Smooth muscle cell of the brain vasculature (primary cell): ENCODE measurements at regions not wholly inside any gene's neighbourhood (a gene's known extent, or its start where the extent isn't known, plus 50 kb on each side); places are given as distances from the start of the nearest gene placed in this dataset.
"Not testable (repeated sequence)": the region's sequence is repeated elsewhere in the genome, so short reads cannot be mapped to it uniquely, and the experiment has no call there.

Source experiments
- DNase-seq: peaks from one replicate; pipeline ENCODE4 v3.0.0-alpha.2; 2012; ENCODE audit warnings: low read depth, low spot score

GRCh38 chr1:79704067-79704466 lies 697.5 kb upstream of the ADGRL4 start:
- no peak for DNase-seq

- not testable (repeated sequence) for DNase-seq
Measured at GRCh38 chr1:79702336-79702999, 695.9 kb upstream of the ADGRL4 start.

GRCh38 chr1:79695138-79695537 lies 688.6 kb upstream of the ADGRL4 start:
- DNase-seq: no peak

GRCh38 chr1:79694241-79694640 lies 687.7 kb upstream of the ADGRL4 start:
- DNase-seq: no peak

DNA sequence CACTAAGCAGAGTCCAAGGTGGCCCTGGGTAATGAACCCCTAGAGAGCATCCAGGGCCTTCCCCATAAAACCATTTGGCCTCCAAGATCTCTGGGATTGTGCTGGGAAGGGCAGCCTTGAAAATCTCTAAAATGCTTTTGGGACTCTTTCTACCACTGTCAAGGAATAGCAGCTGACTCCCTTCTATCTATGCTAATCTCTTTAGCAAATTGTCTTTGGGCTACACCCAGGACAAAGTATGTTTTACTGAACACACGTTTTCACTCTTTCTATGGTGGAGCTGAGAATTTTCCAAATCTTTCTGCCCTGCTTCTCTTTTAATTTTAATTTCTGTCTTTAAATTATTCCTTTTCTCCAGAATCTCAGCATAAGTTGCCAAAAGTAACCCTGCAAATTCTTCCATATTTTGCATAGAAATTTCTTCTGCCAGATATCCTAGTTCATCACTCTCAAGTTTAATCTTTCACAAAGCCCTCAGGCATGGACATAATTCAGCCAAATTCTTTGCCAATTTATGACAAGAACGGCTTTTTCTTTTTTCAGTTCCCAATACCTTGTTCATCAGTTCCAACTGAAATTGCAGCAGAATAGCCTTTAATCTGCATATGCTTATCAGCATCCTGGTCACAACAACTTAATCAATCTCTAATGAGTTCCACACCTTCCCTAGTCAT lies 687.0 kb upstream of the ADGRL4 start:
- DNase-seq: no peak

DNA sequence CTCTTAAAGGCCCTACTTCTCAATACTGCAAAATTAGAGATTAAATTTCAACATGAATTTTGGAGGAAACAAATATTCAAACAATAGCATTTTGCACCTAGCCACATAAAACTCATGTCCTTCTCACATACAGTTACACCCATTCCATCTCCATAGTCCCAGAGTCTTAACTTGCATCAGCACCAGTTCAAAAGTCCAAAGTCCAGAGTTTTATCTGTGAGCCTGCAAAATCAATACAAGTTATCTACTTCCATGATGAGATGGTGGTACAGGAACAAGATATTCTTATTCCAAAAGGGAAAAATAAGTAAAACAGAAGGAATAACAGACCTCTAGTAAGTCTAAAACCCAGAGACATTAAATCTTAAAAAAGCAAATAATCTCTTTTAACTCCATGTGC lies 686.0 kb upstream of the ADGRL4 start:
- no peak for DNase-seq

GRCh38 chr1:79688932-79689331 lies 682.4 kb upstream of the ADGRL4 start:
- DNase-seq: no peak

DNA sequence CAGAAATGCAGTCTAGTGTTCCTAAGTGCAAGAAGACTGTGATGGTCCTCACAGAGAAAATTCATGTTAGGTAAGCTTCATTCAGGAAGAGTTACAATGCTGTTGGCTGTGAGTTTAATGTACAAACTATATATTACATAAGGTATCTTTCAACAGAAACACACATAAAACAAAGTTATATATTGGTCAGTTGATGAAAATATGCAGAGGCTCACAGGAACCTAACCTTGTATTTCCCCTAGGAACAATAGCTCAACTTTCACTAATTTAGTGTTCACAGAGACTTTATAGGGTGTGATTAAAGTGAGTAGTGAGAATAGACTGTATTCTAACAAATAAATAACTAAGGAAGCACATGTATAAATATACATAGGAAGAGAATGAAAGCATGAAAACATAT lies 676.9 kb upstream of the ADGRL4 start:
- DNase-seq: no peak

GRCh38 chr1:79682478-79682877 lies 675.9 kb upstream of the ADGRL4 start:
- no peak for DNase-seq

DNA sequence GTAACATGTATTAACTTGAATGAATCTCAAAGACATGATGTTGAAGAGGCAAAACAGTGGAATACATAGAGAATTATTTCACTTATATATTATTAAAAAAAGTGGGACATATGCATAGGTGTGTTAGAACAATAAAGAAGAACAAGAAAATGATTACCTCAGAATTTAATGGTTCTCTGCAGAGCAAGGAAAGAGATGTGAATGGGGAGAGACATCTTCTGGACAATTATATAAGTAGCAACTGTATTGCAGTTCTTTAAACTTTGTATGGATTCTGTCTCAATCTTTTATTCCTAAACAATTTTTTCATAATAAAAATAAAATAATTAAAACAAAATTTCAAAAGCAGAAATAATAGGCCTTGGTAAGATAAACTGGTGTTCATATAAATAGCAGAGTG lies 674.9 kb upstream of the ADGRL4 start:
- DNase-seq: no peak

DNA sequence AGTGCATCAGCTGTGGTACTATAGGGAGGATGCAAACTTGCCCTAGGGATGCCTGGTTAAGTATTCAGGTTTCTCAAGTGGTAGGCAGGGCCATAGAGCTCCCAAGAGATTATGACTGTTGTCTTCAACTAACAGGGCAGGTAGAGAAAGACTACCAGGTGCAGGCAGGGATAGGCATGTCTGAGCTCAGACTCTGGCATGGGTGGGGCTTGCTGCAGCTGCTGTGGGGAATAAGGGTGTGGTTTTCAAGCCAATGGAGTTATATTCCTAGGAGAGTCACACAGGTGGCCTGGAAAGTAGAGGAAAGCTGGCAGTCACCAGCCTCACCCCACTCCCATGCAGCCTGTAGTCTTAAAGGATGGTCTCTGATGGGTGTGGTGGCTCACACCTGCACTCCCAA lies 673.4 kb upstream of the ADGRL4 start:
- no peak for DNase-seq

DNA sequence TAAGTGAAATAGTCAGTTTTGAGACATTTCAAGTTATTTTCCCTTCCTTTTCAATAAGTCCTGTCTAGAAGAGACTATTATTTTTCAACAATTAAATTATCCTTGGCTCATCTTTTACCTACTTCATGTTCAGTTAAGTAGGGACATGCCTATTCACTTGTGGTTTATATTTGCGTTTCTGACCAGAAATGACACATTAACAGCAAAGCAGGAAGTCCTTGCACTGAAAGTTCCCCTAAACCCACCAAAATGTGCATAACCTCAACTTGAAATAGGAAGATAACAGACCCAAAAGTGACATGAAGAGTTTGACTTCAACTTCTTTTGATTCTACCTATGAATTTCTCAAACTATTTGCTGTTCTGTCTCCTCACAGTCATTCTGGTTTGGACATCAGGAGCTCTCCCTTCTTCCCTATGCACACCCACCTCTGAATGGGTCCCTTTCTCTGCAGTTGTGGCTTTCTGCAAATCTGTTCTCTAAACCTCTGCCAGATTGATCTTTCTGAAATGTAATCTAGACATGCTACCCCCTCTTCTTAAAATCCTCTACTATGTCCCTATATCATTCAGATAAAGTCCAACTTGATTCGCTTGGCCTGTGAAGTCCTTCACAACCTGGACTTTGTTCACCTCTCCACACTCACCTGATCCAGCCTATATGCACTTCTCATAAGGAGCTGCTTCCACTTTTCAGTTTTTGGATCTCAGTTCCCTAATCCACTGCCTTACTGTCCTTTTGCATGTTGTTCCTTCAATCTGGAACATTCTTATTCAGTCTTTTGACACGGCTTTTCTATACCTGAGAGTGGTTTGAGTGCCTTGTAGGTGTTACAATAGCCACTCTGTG lies 661.5 kb upstream of the ADGRL4 start:
- DNase-seq: no peak

- DNase-seq: no peak
Measured at GRCh38 chr1:79667166-79667565, 660.6 kb upstream of the ADGRL4 start.

- DNase-seq: no peak
Measured at GRCh38 chr1:79663916-79664315, 657.4 kb upstream of the ADGRL4 start.

DNA sequence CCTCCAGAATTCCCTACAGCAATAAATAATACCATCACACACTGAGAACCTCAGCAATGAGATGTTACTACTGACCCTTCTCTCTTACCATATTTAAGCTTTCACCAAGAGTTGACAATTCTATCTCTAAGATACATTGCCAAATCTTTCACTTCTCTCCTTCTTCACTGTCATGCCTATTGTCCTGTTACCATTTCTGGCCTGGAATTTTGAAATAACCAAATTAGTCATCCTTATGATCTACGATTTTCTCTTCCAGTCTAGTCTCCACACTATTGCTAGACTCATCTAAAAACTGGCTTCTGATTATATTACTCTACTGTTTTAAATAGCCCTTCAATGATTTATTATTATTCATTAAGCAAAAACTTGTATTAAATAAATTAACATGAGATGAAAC lies 656.1 kb upstream of the ADGRL4 start:
- no peak for DNase-seq

- DNase-seq: no peak
Measured at GRCh38 chr1:79660129-79660528, 653.6 kb upstream of the ADGRL4 start.

- DNase-seq: no peak
Measured at GRCh38 chr1:79657951-79658658, 651.6 kb upstream of the ADGRL4 start.

- DNase-seq: no peak
Measured at GRCh38 chr1:79655876-79656275, 649.3 kb upstream of the ADGRL4 start.

DNA sequence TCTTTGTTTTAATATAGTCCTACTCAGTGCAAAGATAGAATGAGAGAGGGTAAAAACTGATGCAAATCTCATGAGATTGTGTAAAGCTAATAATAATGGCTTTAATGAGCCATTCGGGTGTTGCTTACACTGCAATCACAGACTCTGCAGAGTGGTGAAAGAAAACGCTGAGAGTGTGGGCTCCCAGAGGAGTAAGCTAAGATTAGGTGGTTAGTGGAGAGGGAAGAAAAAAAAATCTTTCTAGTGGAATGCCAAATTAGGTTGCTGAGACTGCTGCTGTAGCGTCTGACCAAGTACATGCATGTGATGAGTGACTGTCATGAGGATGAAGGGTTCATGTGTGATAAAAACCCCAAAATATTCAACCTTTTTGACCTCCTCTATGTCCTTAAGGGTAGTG lies 645.9 kb upstream of the ADGRL4 start:
- DNase-seq: no peak

GRCh38 chr1:79648126-79648525 lies 641.6 kb upstream of the ADGRL4 start:
- DNase-seq: no peak

DNA sequence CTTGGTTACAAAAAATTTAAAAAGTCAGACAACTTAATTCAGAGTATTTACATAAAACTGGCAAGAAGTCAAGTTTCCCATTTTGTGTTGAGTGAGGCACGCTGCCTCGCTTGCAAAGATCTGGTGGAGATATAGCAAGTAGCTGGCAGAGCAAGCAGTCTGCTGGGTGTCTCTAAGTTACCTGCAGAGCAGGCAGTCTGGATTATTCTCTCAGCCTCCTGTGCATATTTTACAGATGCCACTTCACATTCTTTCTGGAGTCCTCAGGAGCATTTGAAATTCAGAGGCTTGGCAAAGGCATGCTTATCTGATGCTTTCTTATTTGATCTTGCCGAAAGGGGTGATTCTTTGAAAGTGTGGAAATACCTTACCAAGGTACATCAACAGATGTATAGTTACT lies 640.4 kb upstream of the ADGRL4 start:
- DNase-seq: no peak

- no peak for DNase-seq
Measured at GRCh38 chr1:79638382-79638781, 631.9 kb upstream of the ADGRL4 start.
